Tibial nerve (tissue), 4 donors: ENCODE measurements at regions not wholly inside any gene's neighbourhood (a gene's known extent, or its start where the extent isn't known, plus 50 kb on each side); places are given as distances from the start of the nearest gene placed in this dataset.

Experiments
- DNase-seq, 2 donors: peaks; one replicate each; pipeline ENCODE4 v3.0.0-alpha.2; 2019; ENCODE audit warnings: low spot score in 2 of 2
- H3K27ac ChIP-seq, 4 donors: fragments of 200-600 bp; sonication (generic) in 3 of 4; one replicate each; pipeline ENCODE4 v1.5.1; 2017 to 2019; ENCODE audit warnings: mild to moderate bottlenecking in 1 of 4
- H3K27me3 ChIP-seq, 2 donors: fragments of 200-600 bp; sonication (generic) in 1 of 2; one replicate each; pipeline versions ENCODE4 v1.5.1 to v1.6.0; 2017 to 2019
- H3K36me3 ChIP-seq, 3 donors: fragments of 200-600 bp; sonication (generic); one replicate each; pipeline ENCODE4 v1.5.1; 2018 to 2019
- H3K4me1 ChIP-seq, 4 donors: fragments of 200-600 bp; sonication (generic) in 3 of 4; one replicate each; pipeline ENCODE4 v1.5.1; 2017 to 2019
- H3K4me3 ChIP-seq, 4 donors: fragments of 200-600 bp; sonication (generic) in 3 of 4; one replicate each; pipeline ENCODE4 v1.5.1; 2017 to 2019; ENCODE audit warnings: mild to moderate bottlenecking in 1 of 4, moderate library complexity in 1 of 4
- H3K9me3 ChIP-seq, 4 donors: fragments of 200-600 bp; sonication (generic) in 3 of 4; one replicate each; pipeline ENCODE4 v1.5.1; 2017 to 2019
- EP300 ChIP-seq, 2 donors: sonication (generic); formaldehyde crosslinking; IDR thresholded peaks; one replicate each; pipeline ENCODE4 v1.6.1; 2017; ENCODE audit warnings: antibody characterized with exemption in 2 of 2, mild to moderate bottlenecking in 1 of 2
- POLR2A ChIP-seq, 2 donors: fragments of 450-650 bp; IDR thresholded peaks; one replicate each; pipeline ENCODE4 v1.6.1; 2017; ENCODE audit warnings: antibody characterized with exemption in 2 of 2, mild to moderate bottlenecking in 2 of 2, moderate library complexity in 2 of 2
- WGBS, 2 donors: methylation state at CpG; one replicate each; pipeline ENCODE4 v1.1.5; 2018; 5-methylcytosine and 5-hydroxymethylcytosine counted together
- TF ChIP-seq, protein P1 (sequence below), 5 experiments: fragments of 200-600 bp in 3 of 5; fragments of 450-650 bp in 2 of 5; sonication (generic) in 3 of 5; IDR thresholded peaks; one replicate each; pipeline ENCODE4 v1.5.1; 2016 to 2019; ENCODE audit warnings: antibody characterized with exemption in 5 of 5, mild to moderate bottlenecking in 3 of 5, moderate library complexity in 2 of 5

DNA sequence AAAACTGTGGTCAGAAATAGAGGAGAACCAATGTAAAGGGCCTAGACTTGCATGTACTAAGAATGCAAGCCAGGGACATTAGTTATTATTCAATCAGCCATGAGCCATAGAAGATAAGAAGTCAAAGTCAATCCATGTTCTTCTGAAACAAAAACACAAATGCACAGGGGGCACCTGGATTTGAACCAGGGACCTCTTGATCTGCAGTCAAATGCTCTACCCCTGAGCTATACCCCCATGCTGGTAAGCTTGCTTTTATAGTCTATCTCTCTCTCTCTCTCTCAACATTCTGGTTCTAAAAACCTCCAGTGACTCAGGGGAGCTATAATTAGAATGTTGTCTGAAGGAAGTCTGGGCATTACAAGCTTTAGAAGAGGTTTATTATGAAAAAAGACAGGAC lies 85.6 kb upstream of the ACP3 start:
- no peaks in the 10 kb centered on the region for H3K9me3 ChIP-seq
- H3K4me1 ChIP-seq: no peaks in the 10 kb centered on the region
- TF ChIP-seq, protein P1, sequence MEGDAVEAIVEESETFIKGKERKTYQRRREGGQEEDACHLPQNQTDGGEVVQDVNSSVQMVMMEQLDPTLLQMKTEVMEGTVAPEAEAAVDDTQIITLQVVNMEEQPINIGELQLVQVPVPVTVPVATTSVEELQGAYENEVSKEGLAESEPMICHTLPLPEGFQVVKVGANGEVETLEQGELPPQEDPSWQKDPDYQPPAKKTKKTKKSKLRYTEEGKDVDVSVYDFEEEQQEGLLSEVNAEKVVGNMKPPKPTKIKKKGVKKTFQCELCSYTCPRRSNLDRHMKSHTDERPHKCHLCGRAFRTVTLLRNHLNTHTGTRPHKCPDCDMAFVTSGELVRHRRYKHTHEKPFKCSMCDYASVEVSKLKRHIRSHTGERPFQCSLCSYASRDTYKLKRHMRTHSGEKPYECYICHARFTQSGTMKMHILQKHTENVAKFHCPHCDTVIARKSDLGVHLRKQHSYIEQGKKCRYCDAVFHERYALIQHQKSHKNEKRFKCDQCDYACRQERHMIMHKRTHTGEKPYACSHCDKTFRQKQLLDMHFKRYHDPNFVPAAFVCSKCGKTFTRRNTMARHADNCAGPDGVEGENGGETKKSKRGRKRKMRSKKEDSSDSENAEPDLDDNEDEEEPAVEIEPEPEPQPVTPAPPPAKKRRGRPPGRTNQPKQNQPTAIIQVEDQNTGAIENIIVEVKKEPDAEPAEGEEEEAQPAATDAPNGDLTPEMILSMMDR (IDR thresholded peaks at IDR 0.05): no peak
- TF ChIP-seq POLR2A (IDR thresholded peaks at IDR 0.05) (no peak), EP300 (IDR thresholded peaks at IDR 0.05) (no peak)
- H3K36me3 ChIP-seq: no peaks in the 10 kb centered on the region
- no peaks in the 10 kb centered on the region for H3K27me3 ChIP-seq
- no peak overlapping the region for H3K27ac ChIP-seq
- DNase-seq: no peak
- no peak overlapping the region for H3K4me3 ChIP-seq

DNA sequence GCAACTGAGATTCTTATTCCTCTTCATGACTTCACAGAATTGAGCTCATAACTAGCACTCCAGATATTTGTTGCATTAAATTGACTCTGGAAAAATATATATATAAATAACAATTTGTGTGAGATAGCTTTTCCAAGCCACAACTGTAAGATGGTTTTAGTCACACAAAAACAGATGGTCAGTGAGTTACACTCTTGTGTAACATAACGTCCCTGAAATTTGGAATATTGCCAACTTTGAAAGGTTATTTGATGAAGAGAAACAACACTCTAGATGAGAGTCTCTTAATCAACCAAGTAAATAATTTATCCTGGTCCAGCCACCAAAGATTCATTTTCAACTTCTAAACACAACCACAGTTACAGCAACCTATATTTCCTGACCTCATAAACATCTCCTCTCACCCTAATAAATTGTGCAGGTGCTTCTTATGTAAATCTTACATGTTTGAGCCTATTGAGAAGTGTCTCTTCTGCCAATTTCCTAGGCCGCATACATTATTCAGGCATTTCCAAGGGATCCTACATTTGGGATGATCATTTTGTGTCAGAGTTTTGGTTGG lies 84.9 kb upstream of the ACP3 start:
- Histone ChIP-seq H3K36me3 (no peaks in the 10 kb centered on the region), H3K4me3 (no peak overlapping the region), H3K4me1 (no peaks in the 10 kb centered on the region), H3K9me3 (no peaks in the 10 kb centered on the region), H3K27me3 (no peaks in the 10 kb centered on the region), H3K27ac (no peak overlapping the region)
- no peak for DNase-seq
- whole genome bisulfite sequencing, 2 donors: 3 to 43% methylated on average over 2 of the region's 2 CpGs
- TF ChIP-seq POLR2A (IDR thresholded peaks at IDR 0.05) (no peak), EP300 (IDR thresholded peaks at IDR 0.05) (no peak)
- TF ChIP-seq, protein P1 (IDR thresholded peaks at IDR 0.05): no peak

DNA sequence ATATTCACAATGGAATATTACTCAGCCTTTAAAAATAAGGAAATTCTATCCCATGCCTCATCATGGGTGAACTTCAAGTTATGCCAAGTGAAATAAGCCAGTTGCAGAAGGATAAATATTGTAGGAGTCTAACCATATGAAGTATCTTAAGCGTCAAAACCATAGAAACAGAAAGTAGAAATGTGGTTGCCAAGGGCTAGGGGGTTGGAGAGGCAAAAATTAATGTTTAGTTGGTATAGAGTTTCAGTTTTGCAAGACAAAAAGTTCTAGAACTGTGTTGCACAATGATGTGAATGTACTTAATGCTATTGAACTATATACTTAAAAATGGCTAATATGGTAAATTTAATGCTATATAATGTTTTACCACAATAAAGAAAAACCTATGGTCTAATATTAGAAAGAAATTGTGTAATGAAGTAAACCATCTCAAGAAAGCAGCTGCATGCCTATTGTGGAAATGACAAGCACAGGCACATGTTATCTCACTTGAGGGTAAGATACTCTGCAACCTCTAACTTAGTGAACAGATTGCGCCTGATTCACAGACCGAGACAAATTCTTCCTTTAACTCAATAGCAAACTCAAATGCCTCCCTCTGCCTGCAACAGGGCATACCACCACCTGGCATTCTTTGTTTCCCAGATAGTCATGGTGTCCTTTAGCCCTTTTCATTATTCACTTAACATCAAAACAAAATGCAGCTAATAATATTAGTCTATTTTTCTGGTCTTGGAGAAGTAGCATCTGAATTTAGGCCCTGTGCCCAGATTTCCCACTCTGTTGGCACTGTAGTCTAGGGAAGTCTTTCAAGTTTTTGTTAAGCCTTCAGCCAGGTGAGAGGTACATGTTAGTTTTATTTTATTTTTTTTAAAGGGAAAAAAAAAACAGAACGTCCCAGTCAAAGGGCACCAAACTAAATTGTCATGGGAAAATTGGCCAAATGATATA lies 80.2 kb upstream of the ACP3 start:
- no peak overlapping the region for H3K27ac ChIP-seq
- no peaks in the 10 kb centered on the region for H3K4me1 ChIP-seq
- TF ChIP-seq EP300 (IDR thresholded peaks at IDR 0.05) (no peak), POLR2A (IDR thresholded peaks at IDR 0.05) (no peak)
- TF ChIP-seq, protein P1 (IDR thresholded peaks at IDR 0.05): no peak
- no peaks in the 10 kb centered on the region for H3K27me3 ChIP-seq
- DNase-seq: no peak
- no peaks in the 10 kb centered on the region for H3K9me3 ChIP-seq
- no peaks in the 10 kb centered on the region for H3K36me3 ChIP-seq
- WGBS, 2 donors: 76 to 79% methylated on average over 4 of the region's 4 CpGs
- no peak overlapping the region for H3K4me3 ChIP-seq

DNA sequence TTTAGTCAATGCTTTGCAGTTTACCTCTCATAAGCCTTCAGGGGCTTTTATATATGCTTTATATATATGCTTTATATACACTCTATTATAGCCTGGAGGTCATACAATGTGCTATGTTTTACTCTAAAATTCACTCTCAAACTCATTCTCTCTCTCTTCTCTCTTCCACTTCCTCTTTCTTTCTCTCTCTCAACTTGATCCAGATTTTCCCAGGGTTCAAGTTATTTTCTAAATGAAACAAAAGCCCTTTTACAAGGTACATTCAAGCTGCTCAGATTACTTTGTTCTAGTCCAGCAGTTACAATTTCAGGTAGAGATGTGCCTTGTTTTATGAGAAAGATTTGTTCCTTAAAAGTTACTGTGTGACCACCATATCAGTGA lies 79.6 kb upstream of the ACP3 start:
- TF ChIP-seq EP300 (IDR thresholded peaks at IDR 0.05) (no peak), POLR2A (IDR thresholded peaks at IDR 0.05) (no peak)
- TF ChIP-seq, protein P1 (IDR thresholded peaks at IDR 0.05): no peak
- no peaks in the 10 kb centered on the region for H3K36me3 ChIP-seq
- no peaks in the 10 kb centered on the region for H3K4me1 ChIP-seq
- H3K27me3 ChIP-seq: no peaks in the 10 kb centered on the region
- H3K27ac ChIP-seq: no peak overlapping the region
- no peaks in the 10 kb centered on the region for H3K9me3 ChIP-seq
- DNase-seq: no peak
- no peak overlapping the region for H3K4me3 ChIP-seq

DNA sequence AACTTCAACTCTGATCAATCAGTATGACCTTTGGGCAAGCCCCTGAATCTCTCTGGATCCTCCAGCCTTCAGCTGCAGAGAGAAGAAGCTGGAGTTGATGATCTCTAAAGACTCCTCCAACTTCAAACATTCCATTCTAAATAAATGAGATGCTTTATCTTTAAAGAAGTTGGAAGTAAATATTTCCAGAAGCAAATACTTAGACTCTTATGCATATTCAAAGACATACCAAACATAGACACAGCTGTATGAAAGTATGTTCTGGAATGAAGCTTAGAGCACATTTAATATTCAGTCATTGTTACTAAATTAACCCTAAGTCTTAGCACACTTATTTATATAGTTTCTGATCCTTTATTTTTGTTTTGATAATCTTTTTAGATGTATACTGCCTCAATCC lies 77.6 kb upstream of the ACP3 start:
- Histone ChIP-seq H3K4me1 (no peaks in the 10 kb centered on the region), H3K27me3 (no peaks in the 10 kb centered on the region), H3K9me3 (no peaks in the 10 kb centered on the region), H3K27ac (no peak overlapping the region), H3K4me3 (no peak overlapping the region), H3K36me3 (no peaks in the 10 kb centered on the region)
- TF ChIP-seq POLR2A (IDR thresholded peaks at IDR 0.05) (no peak), EP300 (IDR thresholded peaks at IDR 0.05) (no peak)
- TF ChIP-seq, protein P1 (IDR thresholded peaks at IDR 0.05): no peak
- no peak for DNase-seq
